Prostate gland (tissue), 2 donors: ENCODE measurements at regions not wholly inside any gene's neighbourhood (a gene's known extent, or its start where the extent isn't known, plus 50 kb on each side); places are given as distances from the start of the nearest gene placed in this dataset.

ENCODE experiments used
- DNase-seq: peaks from one replicate; pipeline ENCODE4 v3.0.0-alpha.2; 2019; ENCODE audit warnings: low spot score
- H3K27ac ChIP-seq, 2 donors: fragments of 200-600 bp; sonication (generic); 2 replicates each; pipeline ENCODE4 v1.5.1; 2017 to 2019
- H3K27me3 ChIP-seq: fragments of 200-600 bp; sonication (generic); replicated peaks from 2 replicates; pipeline ENCODE4 v1.5.1; 2019; ENCODE audit not compliant: insufficient read depth
- H3K36me3 ChIP-seq, 2 donors: fragments of 200-600 bp; sonication (generic); 1 replicate in 1 of 2; 2 replicates in 1 of 2; pipeline versions ENCODE4 v1.5.1 to v1.8.1; 2017 to 2019
- H3K4me1 ChIP-seq: fragments of 200-600 bp; sonication (generic); replicated peaks from 2 replicates; pipeline ENCODE4 v1.5.1; 2019
- H3K4me3 ChIP-seq, 2 donors: fragments of 200-600 bp; sonication (generic); 2 replicates each; pipeline ENCODE4 v1.5.1; 2017 to 2019
- H3K9me3 ChIP-seq: fragments of 200-600 bp; sonication (generic); 2 replicates; pipeline ENCODE4 v1.5.1; 2017
- POLR2A ChIP-seq: fragments of 450-650 bp; IDR thresholded peaks from one replicate; pipeline ENCODE4 v1.6.1; 2016; ENCODE audit warnings: antibody characterized with exemption, mild to moderate bottlenecking
- POLR2AphosphoS5 ChIP-seq: sonication (generic); formaldehyde crosslinking; IDR thresholded peaks from one replicate; pipeline ENCODE4 v1.6.1; 2017; ENCODE audit warnings: antibody characterized with exemption
- WGBS: methylation state at CpG from one replicate; pipeline ENCODE4 v1.1.5; 2018; 5-methylcytosine and 5-hydroxymethylcytosine counted together
- intact Hi-C: fragments of 100-400 bp; cut with DNase I; formaldehyde crosslinking; loops from one replicate; pipeline ENCODE4 v1.14.2; 2022
- TF ChIP-seq, protein P1 (sequence below), 4 experiments: fragments of 200-600 bp in 2 of 4; fragments of 450-650 bp in 2 of 4; sonication (generic) in 2 of 4; IDR thresholded peaks; 1 replicate in 3 of 4; 2 replicates in 1 of 4; pipeline ENCODE4 v1.5.1; 2016 to 2019; ENCODE audit warnings: antibody characterized with exemption in 4 of 4, mild to moderate bottlenecking in 2 of 4, moderate library complexity in 2 of 4

DNA sequence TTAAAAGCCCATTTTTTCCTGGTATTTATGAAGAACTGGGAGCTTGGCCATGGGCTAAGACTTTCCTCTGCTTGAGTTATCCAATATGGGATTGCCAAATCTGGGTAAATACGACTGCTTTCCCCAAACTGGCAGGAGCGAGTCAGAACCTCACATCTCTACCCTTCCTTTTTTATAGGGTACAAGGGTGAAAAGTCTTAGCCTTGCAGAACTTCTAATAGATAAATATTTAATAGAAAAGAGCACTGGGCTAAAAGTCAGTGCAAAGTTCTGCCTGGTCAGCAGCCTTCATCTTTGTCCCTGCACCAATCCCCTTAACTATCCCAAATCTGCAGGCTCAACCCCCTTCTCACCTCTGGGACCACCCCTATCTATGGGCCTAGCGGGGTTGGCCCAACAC, 61.6 kb upstream of the ACSL1 start:
- Histone ChIP-seq H3K4me3 (no peak overlapping the region), H3K27me3 (no peaks in the 10 kb centered on the region), H3K9me3 (no peaks in the 10 kb centered on the region), H3K27ac (no peak overlapping the region), H3K36me3 (no peaks in the 10 kb centered on the region), H3K4me1 (peaks cover under 1% of the 10 kb centered on the region)
- intact Hi-C loops, result no loop called here
- DNase-seq, result no peak
- TF ChIP-seq POLR2AphosphoS5 (no peak), POLR2A (no peak)
- TF ChIP-seq, protein P1, sequence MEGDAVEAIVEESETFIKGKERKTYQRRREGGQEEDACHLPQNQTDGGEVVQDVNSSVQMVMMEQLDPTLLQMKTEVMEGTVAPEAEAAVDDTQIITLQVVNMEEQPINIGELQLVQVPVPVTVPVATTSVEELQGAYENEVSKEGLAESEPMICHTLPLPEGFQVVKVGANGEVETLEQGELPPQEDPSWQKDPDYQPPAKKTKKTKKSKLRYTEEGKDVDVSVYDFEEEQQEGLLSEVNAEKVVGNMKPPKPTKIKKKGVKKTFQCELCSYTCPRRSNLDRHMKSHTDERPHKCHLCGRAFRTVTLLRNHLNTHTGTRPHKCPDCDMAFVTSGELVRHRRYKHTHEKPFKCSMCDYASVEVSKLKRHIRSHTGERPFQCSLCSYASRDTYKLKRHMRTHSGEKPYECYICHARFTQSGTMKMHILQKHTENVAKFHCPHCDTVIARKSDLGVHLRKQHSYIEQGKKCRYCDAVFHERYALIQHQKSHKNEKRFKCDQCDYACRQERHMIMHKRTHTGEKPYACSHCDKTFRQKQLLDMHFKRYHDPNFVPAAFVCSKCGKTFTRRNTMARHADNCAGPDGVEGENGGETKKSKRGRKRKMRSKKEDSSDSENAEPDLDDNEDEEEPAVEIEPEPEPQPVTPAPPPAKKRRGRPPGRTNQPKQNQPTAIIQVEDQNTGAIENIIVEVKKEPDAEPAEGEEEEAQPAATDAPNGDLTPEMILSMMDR (IDR thresholded peaks at IDR 0.05), result no peak
- 79% methylated on average over 3 of the region's 3 CpGs for WGBS

DNA sequence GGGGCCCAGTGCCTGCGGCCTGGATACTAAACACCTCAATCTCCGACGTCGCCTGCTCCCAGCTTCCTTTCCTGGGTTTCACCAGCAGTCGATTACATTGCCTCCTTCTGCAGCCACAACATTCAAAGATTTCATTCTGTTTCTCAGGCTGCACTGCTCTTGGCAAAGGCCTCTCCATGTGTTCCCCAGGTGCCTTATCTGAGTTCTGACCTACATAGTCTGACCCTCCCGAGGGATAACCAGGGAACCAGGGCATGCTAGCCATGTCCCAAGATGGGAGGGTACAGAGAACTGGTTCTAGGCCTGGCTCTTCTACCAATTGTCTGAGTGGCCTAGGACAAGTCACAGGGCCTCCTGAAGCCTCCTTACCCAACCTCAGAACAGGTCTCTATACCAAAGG, 62.2 kb upstream of the ACSL1 start:
- intact Hi-C loops, result no loop called here
- DNase-seq, result no peak
- TF ChIP-seq, protein P1 (IDR thresholded peaks at IDR 0.05), result no peak
- no peak for TF ChIP-seq POLR2A
- no peak for TF ChIP-seq POLR2AphosphoS5
- WGBS, result 82% methylated on average over 6 of the region's 6 CpGs
- no peak overlapping the region for H3K4me3 ChIP-seq
- H3K27ac ChIP-seq, result no peak overlapping the region
- no peaks in the 10 kb centered on the region for H3K9me3 ChIP-seq
- peaks cover 4% of the 10 kb centered on the region for H3K4me1 ChIP-seq
- H3K36me3 ChIP-seq, result no peaks in the 10 kb centered on the region
- no peaks in the 10 kb centered on the region for H3K27me3 ChIP-seq

DNA sequence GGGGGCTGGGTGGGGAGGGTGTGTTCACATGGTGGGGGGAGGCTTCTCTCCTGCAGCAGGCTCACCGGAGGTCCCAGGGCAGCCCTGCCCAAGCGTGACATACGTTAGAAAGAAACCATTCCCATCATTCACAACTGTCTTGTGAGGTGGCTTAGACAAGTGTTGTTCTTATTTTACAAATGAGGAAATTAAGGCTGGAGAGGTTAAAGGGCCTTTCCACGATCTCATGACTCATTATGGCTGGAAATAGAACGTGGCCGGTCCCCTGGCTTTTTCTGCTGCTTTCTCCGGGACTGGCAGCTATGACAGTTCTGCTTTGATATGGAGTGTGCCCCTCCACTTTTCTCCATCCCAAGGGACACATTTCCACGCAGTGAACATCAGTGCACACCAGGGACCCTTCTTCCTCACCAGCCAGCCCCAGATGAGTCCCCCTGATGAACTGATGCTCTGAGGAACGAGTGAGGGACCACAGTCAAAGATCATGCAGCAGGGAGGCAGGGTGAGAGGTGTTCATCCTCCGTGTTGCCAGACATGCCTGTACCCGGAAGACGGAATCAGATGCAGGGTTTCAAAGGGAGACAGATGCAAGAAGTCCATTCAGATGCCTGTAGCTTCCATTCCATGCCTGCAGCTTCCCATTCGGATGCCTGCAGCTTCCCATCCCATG, 64.0 kb upstream of the ACSL1 start:
- Histone ChIP-seq H3K27me3 (no peaks in the 10 kb centered on the region), H3K4me3 (no peak overlapping the region), H3K4me1 (peaks cover 10% of the 10 kb centered on the region), H3K27ac (no peak overlapping the region), H3K36me3 (no peaks in the 10 kb centered on the region), H3K9me3 (no peaks in the 10 kb centered on the region)
- TF ChIP-seq POLR2AphosphoS5 (no peak), POLR2A (no peak)
- TF ChIP-seq, protein P1 (IDR thresholded peaks at IDR 0.05), result no peak
- WGBS, result 89% methylated on average over 13 of the region's 13 CpGs
- DNase-seq, result no peak
- intact Hi-C loops, result no loop called here

DNA sequence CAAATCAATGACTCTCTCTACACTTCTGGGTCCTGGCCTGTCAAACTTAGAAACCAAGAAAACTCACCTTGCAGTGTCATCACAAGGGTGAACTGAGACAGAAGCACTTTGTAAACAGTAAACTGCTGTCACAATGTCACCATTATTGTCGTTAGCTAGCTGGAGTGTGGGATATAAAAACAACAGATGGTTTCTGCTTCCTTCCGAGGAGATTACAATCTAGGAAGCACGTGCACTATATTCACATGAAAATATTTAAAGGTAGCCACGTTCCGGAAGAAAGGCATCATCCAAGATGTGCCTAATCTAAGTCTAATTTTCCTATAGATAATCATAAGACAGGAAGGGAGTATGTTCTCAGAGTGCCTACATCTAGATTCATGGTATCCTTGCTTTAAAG, 64.7 kb upstream of the ACSL1 start:
- TF ChIP-seq POLR2AphosphoS5 (no peak), POLR2A (no peak)
- TF ChIP-seq, protein P1 (IDR thresholded peaks at IDR 0.05), result no peak
- Histone ChIP-seq H3K27ac (no peak overlapping the region), H3K4me3 (no peak overlapping the region), H3K9me3 (no peaks in the 10 kb centered on the region), H3K4me1 (peaks cover 10% of the 10 kb centered on the region), H3K36me3 (no peaks in the 10 kb centered on the region), H3K27me3 (no peaks in the 10 kb centered on the region)
- no peak for DNase-seq
- intact Hi-C loops, result no loop called here
- WGBS, result 32% methylated on average over 5 of the region's 5 CpGs

DNA sequence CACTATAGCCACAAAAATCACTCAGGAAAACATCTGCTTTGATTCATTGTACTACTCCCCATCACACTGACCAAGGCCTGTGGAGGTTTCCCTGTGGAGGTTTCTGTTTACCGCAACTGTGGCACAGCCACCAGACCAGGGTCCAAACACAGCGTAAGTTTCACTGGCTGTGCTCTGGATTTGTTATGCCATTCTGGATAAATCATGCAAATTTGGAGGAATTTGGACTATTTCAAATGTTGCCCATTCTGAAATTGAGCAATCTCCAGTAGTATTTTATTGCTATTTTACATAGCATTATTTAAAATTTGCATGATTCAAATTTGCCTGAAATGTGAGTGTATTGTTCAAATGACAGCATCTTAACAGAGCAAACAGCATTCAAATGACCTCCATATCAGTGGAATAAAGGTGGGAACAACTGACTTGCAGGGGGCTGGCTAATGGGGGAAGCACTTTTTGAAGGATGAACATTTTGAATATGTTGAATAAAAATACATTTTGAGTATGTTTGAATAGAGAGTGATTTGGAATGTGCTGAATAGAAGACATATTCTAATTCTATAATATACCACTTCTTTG, 66.1 kb upstream of the ACSL1 start:
- Histone ChIP-seq H3K36me3 (no peaks in the 10 kb centered on the region), H3K27me3 (no peaks in the 10 kb centered on the region)
- TF ChIP-seq, protein P1 (IDR thresholded peaks at IDR 0.05), result no peak
- TF ChIP-seq POLR2A (no peak), POLR2AphosphoS5 (no peak)

More for the DNA sequence above, 66.1 kb upstream of the ACSL1 start:
- WGBS, result 95% methylated on average over 2 of the region's 2 CpGs
- H3K4me3 ChIP-seq, result no peak overlapping the region
- H3K27ac ChIP-seq, result peak overlapping the region in 1 of 2 donors; percentile 76
- H3K4me1 ChIP-seq, result peaks cover 10% of the 10 kb centered on the region
- DNase-seq, result no peak
- intact Hi-C loops, result no loop called here
- H3K9me3 ChIP-seq, result no peaks in the 10 kb centered on the region
